HCT116 (cell line): ENCODE measurements at regions not wholly inside any gene's neighbourhood (a gene's known extent, or its start where the extent isn't known, plus 50 kb on each side); places are given as distances from the start of the nearest gene placed in this dataset.

Experiments used
- ATAC-seq: fragments of 200-7000 bp; cut with Tn5 transposase; 2 replicates; pipeline ENCODE4 v1.9.1; 2020; ENCODE audit warnings: mild to moderate bottlenecking, moderate library complexity
- BruUV-seq: library from RNA; stranded (reverse); fragments of 400-500 nt; replicated peaks from 2 replicates; lab custom pipeline; 2021; lab: Mats Ljungman, UMichigan
- CTCF ChIA-PET: fragments of 300-600 bp; sonication (Branson Sonifier 250); formaldehyde crosslinking; loops from one replicate; lab custom pipeline; 2021; ENCODE audit warnings: antibody characterized with exemption; lab: Charles Lee
- POLR2A ChIA-PET: fragments of 300-600, 350-600 bp; sonication (Branson Sonifier 250); formaldehyde crosslinking; loops from one replicate; lab custom pipeline; 2021; ENCODE audit warnings: antibody characterized with exemption; lab: Charles Lee
- RAD21 ChIA-PET, 2 experiments: fragments of 300-600 bp; sonication (Branson Sonifier 250); formaldehyde crosslinking; loops; one replicate each; lab custom pipeline; 2023; ENCODE audit warnings: low total read pairs in 2 of 2; ENCODE audit not compliant: uncharacterized antibody in 2 of 2, unreplicated experiment in 2 of 2, low non-redundant PET in 1 of 2; lab: Charles Lee
- DNase-seq: peaks from one replicate; pipeline ENCODE4 v3.0.0-alpha.2; 2010; ENCODE audit warnings: low read depth, low spot score
- H2AFZ ChIP-seq: fragments of 200-600 bp; shearing (Covaris generic), sonication (generic); 2 replicates; pipeline ENCODE4 v1.6.1; 2017; ENCODE audit warnings: low read depth, mixed run types, mixed read lengths, antibody characterized with exemption, low read length; ENCODE audit not compliant: poor library complexity, severe bottlenecking
- H3K27ac ChIP-seq: 2 replicates; pipeline ENCODE4 v1.5.1; 2012; ENCODE audit warnings: low read depth, low read length
- H3K27me3 ChIP-seq: fragments of 200-600 bp; sonication (generic); 2 replicates; pipeline ENCODE4 v1.6.1; 2016; ENCODE audit warnings: mixed run types, low read length, mixed read lengths; ENCODE audit not compliant: insufficient read depth
- H3K36me3 ChIP-seq, 2 experiments: fragments of 200-500 bp in 1 of 2; fragments of 200-600 bp in 1 of 2; sonication (Bioruptor generic) in 1 of 2; sonication (generic) in 1 of 2; 2 replicates each; pipeline versions ENCODE4 v1.5.1 to v1.6.1; 2014 to 2016; ENCODE audit warnings: low read length in 2 of 2, inconsistent platforms in 1 of 2, mixed read lengths in 1 of 2, mixed run types in 1 of 2; ENCODE audit not compliant: insufficient read depth in 2 of 2, control insufficient read depth in 1 of 2
- H3K4me1 ChIP-seq, 2 experiments: fragments of 200-600 bp in 1 of 2; sonication (generic) in 1 of 2; 2 replicates each; pipeline versions ENCODE4 v1.5.1 to v1.6.1; 2012 to 2017; ENCODE audit warnings: low read length in 2 of 2, inconsistent platforms in 1 of 2, mild to moderate bottlenecking in 1 of 2, mixed read lengths in 1 of 2, mixed run types in 1 of 2, moderate library complexity in 1 of 2; ENCODE audit not compliant: insufficient read depth in 2 of 2, control insufficient read depth in 1 of 2
- H3K4me2 ChIP-seq: fragments of 200-600 bp; sonication (generic); 2 replicates; pipeline ENCODE4 v1.6.1; 2017; ENCODE audit warnings: mixed run types, low read length, mixed read lengths
- H3K4me3 ChIP-seq, 2 experiments: fragments of 200-600 bp in 1 of 2; sonication (generic) in 1 of 2; replicated peaks in 1 of 2; 2 replicates each; pipeline ENCODE4 v1.5.1; 2011 to 2016; ENCODE audit warnings: low read length in 2 of 2, control low read depth in 1 of 2, low read depth in 1 of 2, mild to moderate bottlenecking in 1 of 2, mixed read lengths in 1 of 2, mixed run types in 1 of 2
- H3K79me2 ChIP-seq: fragments of 200-600 bp; sonication (generic); 2 replicates; pipeline ENCODE4 v1.6.1; 2017; ENCODE audit warnings: mild to moderate bottlenecking, mixed run types, low read length, moderate library complexity, mixed read lengths; ENCODE audit not compliant: insufficient read depth
- H3K9ac ChIP-seq: fragments of 200-600 bp; sonication (generic); 2 replicates; pipeline ENCODE4 v1.6.1; 2016; ENCODE audit warnings: low read length, mixed read lengths
- H3K9me2 ChIP-seq: fragments of 200-600 bp; sonication (generic), shearing (Covaris generic); 2 replicates; pipeline ENCODE4 v1.6.1; 2017; ENCODE audit warnings: mixed run types, mild to moderate bottlenecking, moderate library complexity; ENCODE audit not compliant: insufficient read depth
- H3K9me3 ChIP-seq, 2 experiments: fragments of 200-500 bp in 1 of 2; fragments of 200-600 bp in 1 of 2; sonication (Bioruptor generic) in 1 of 2; sonication (generic) in 1 of 2; 2 replicates each; pipeline ENCODE4 v1.6.1; 2014 to 2017; ENCODE audit warnings: low read length in 2 of 2, mixed read lengths in 2 of 2, inconsistent platforms in 1 of 2, low read depth in 1 of 2, mild to moderate bottlenecking in 1 of 2, mixed run types in 1 of 2, moderate library complexity in 1 of 2; ENCODE audit not compliant: control insufficient read depth in 1 of 2, insufficient read depth in 1 of 2
- H4K20me1 ChIP-seq: fragments of 200-600 bp; sonication (generic), shearing (Covaris generic); 2 replicates; pipeline ENCODE4 v1.6.1; 2017; ENCODE audit warnings: mixed run types, mild to moderate bottlenecking, moderate library complexity; ENCODE audit not compliant: insufficient read depth
- ATF3 ChIP-seq: IDR thresholded peaks from 2 replicates; pipeline ENCODE4 v1.6.1; 2012
- CBX3 ChIP-seq: IDR thresholded peaks from 2 replicates; pipeline ENCODE4 v1.6.1; 2012; ENCODE audit warnings: low read depth
- CEBPB ChIP-seq: IDR thresholded peaks from 2 replicates; pipeline ENCODE4 v1.6.1; 2012; ENCODE audit warnings: low read depth
- CTCF ChIP-seq, 3 experiments: fragments of 200-600 bp in 1 of 3; sonication (generic) in 1 of 3; IDR thresholded peaks in 2 of 3; conservative IDR thresholded peaks in 1 of 3; 2 replicates each; pipeline ENCODE4 v1.5.1; 2012 to 2017; ENCODE audit warnings: low read depth in 2 of 3, low read length in 2 of 3, antibody characterized with exemption in 1 of 3, borderline replicate concordance in 1 of 3, control low read depth in 1 of 3, mild to moderate bottlenecking in 1 of 3, mixed read lengths in 1 of 3, mixed run types in 1 of 3, moderate library complexity in 1 of 3; ENCODE audit not compliant: insufficient read depth in 1 of 3
- EGR1 ChIP-seq: IDR thresholded peaks from 2 replicates; pipeline ENCODE4 v1.6.1; 2012; ENCODE audit warnings: low read depth
- ELF1 ChIP-seq: IDR thresholded peaks from 2 replicates; pipeline ENCODE4 v1.6.1; 2012; ENCODE audit warnings: low read depth, borderline replicate concordance
- EZH2 ChIP-seq: fragments of 200-600 bp; sonication (generic); IDR thresholded peaks from 2 replicates; pipeline ENCODE4 v1.6.1; 2017; ENCODE audit warnings: antibody characterized with exemption, mixed run types
- JUND ChIP-seq: IDR thresholded peaks from 2 replicates; pipeline ENCODE4 v1.6.1; 2012
- POLR2A ChIP-seq: IDR thresholded peaks from 2 replicates; pipeline ENCODE4 v1.7.0; 2011; ENCODE audit warnings: borderline replicate concordance; ENCODE audit not compliant: insufficient read depth, insufficient read length; ENCODE audit errors: extremely low read depth
- POLR2AphosphoS5 ChIP-seq: IDR thresholded peaks from 2 replicates; pipeline ENCODE4 v1.6.1; 2011; ENCODE audit warnings: mild to moderate bottlenecking, low read depth, low read length, moderate library complexity
- RAD21 ChIP-seq: IDR thresholded peaks from 2 replicates; pipeline ENCODE4 v1.6.1; 2012; ENCODE audit warnings: low read depth, mild to moderate bottlenecking
- SIN3A ChIP-seq: IDR thresholded peaks from 2 replicates; pipeline ENCODE4 v1.6.1; 2012; ENCODE audit warnings: low read depth
- SP1 ChIP-seq: IDR thresholded peaks from 2 replicates; pipeline ENCODE4 v1.6.1; 2012; ENCODE audit warnings: low read depth
- SRF ChIP-seq: IDR thresholded peaks from 2 replicates; pipeline ENCODE4 v1.6.1; 2012; ENCODE audit warnings: low read depth
- TCF7L2 ChIP-seq: IDR thresholded peaks from 2 replicates; pipeline ENCODE4 v1.7.0; 2011; ENCODE audit warnings: borderline replicate concordance, inconsistent platforms; ENCODE audit not compliant: insufficient read depth, insufficient read length; ENCODE audit errors: extremely low read depth
- YY1 ChIP-seq: IDR thresholded peaks from 2 replicates; pipeline ENCODE4 v1.6.1; 2011; ENCODE audit warnings: low read length, low read depth, moderate library complexity, mild to moderate bottlenecking; ENCODE audit not compliant: insufficient replicate concordance; ENCODE audit errors: extremely low read depth
- ZFX ChIP-seq: fragments of 450-650 bp; IDR thresholded peaks from 2 replicates; pipeline ENCODE4 v1.6.1; 2017
- ZNF274 ChIP-seq: fragments of 200-500 bp; sonication (Bioruptor generic); IDR thresholded peaks from 2 replicates; pipeline ENCODE4 v1.6.1; 2014; ENCODE audit warnings: mild to moderate bottlenecking, low read depth, low read length, inconsistent platforms
- intact Hi-C: fragments of 100-400 bp; cut with micrococcal nuclease; formaldehyde crosslinking; loops from 2 replicates; pipeline ENCODE4 v1.10.0; 2022
- TF ChIP-seq, protein P1 (sequence below): IDR thresholded peaks from 2 replicates; pipeline ENCODE4 v1.6.1; 2012; ENCODE audit warnings: low read depth
- TF ChIP-seq, protein P2 (sequence below): IDR thresholded peaks from 2 replicates; pipeline ENCODE4 v1.6.1; 2011; ENCODE audit warnings: mild to moderate bottlenecking, low read length, moderate library complexity; ENCODE audit not compliant: insufficient replicate concordance; ENCODE audit errors: extremely low read depth

GRCh38 chr10:64040781-64041180 lies 519.6 kb downstream of the REEP3 start:
- no peaks in the 10 kb centered on the region for H3K79me2 ChIP-seq
- H3K9me2 ChIP-seq = no peaks in the 10 kb centered on the region
- H3K4me2 ChIP-seq = peak overlapping the region; percentile 58
- H3K4me3 ChIP-seq = peak overlapping the region in 1 of 2 experiments; percentile 21; a peak in 1 of 4 replicates
- H3K27ac ChIP-seq = no peak overlapping the region
- H3K9ac ChIP-seq = no peak overlapping the region
- ChIA-PET CTCF (interaction anchor here (0.9 to 1.6 kb wide), 3 partner anchors 8 to 339 kb away, joined by 4 to 5 read pairs (median 5); no protein-coding TSS in a partner anchor), RAD21 (no interaction called here), POLR2A (no interaction called here)
- ATAC-seq (peak; percentile 31), DNase-seq (no peak)
- peak overlapping the region; percentile 79 for H2AFZ ChIP-seq
- H3K36me3 ChIP-seq = no peaks in the 10 kb centered on the region
- H3K9me3 ChIP-seq = no peaks in the 10 kb centered on the region
- H3K4me1 ChIP-seq = peaks cover 0 to 4% of the 10 kb centered on the region in 2 experiments; a peak in 1 of 4 replicates
- no TSS peak for BruUV-seq
- H4K20me1 ChIP-seq = no peaks in the 10 kb centered on the region
- intact Hi-C loops = loop anchor here (1.0 to 5.0 kb wide), 3 partner anchors 174 to 692 kb away; no protein-coding TSS in a partner anchor
- no peak for TF ChIP-seq SP1
- no peak for TF ChIP-seq CTCF (IDR thresholded peaks at IDR 0.05 in 2 of 3, conservative IDR thresholded peaks at IDR 0.05 in 1 of 3; ENCODE audit: borderline replicate concordance in 1 of 3, insufficient read depth in 1 of 3, low read depth in 2 of 3, low read length in 2 of 3)
- no peak for TF ChIP-seq YY1
- TF ChIP-seq, protein P1, sequence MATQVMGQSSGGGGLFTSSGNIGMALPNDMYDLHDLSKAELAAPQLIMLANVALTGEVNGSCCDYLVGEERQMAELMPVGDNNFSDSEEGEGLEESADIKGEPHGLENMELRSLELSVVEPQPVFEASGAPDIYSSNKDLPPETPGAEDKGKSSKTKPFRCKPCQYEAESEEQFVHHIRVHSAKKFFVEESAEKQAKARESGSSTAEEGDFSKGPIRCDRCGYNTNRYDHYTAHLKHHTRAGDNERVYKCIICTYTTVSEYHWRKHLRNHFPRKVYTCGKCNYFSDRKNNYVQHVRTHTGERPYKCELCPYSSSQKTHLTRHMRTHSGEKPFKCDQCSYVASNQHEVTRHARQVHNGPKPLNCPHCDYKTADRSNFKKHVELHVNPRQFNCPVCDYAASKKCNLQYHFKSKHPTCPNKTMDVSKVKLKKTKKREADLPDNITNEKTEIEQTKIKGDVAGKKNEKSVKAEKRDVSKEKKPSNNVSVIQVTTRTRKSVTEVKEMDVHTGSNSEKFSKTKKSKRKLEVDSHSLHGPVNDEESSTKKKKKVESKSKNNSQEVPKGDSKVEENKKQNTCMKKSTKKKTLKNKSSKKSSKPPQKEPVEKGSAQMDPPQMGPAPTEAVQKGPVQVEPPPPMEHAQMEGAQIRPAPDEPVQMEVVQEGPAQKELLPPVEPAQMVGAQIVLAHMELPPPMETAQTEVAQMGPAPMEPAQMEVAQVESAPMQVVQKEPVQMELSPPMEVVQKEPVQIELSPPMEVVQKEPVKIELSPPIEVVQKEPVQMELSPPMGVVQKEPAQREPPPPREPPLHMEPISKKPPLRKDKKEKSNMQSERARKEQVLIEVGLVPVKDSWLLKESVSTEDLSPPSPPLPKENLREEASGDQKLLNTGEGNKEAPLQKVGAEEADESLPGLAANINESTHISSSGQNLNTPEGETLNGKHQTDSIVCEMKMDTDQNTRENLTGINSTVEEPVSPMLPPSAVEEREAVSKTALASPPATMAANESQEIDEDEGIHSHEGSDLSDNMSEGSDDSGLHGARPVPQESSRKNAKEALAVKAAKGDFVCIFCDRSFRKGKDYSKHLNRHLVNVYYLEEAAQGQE = no peak
- TF ChIP-seq TCF7L2 = no peak
- no peak for TF ChIP-seq POLR2A
- TF ChIP-seq POLR2AphosphoS5 = no peak
- no peak for TF ChIP-seq ZNF274
- no peak for TF ChIP-seq SRF
- no peak for TF ChIP-seq CEBPB
- no peak for TF ChIP-seq CBX3
- no peak for TF ChIP-seq ELF1
- TF ChIP-seq, protein P2, sequence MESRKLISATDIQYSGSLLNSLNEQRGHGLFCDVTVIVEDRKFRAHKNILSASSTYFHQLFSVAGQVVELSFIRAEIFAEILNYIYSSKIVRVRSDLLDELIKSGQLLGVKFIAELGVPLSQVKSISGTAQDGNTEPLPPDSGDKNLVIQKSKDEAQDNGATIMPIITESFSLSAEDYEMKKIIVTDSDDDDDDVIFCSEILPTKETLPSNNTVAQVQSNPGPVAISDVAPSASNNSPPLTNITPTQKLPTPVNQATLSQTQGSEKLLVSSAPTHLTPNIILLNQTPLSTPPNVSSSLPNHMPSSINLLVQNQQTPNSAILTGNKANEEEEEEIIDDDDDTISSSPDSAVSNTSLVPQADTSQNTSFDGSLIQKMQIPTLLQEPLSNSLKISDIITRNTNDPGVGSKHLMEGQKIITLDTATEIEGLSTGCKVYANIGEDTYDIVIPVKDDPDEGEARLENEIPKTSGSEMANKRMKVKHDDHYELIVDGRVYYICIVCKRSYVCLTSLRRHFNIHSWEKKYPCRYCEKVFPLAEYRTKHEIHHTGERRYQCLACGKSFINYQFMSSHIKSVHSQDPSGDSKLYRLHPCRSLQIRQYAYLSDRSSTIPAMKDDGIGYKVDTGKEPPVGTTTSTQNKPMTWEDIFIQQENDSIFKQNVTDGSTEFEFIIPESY = no peak
- TF ChIP-seq JUND = no peak
- TF ChIP-seq ZFX = no peak
- TF ChIP-seq RAD21 = no peak
- TF ChIP-seq EGR1 = no peak
- no peak for TF ChIP-seq EZH2
- no peak for TF ChIP-seq ATF3
- TF ChIP-seq SIN3A = no peak
- H3K27me3 ChIP-seq = no peaks in the 10 kb centered on the region
